B cell (primary cell): ENCODE measurements at regions not wholly inside any gene's neighbourhood (a gene's known extent, or its start where the extent isn't known, plus 50 kb on each side); places are given as distances from the start of the nearest gene placed in this dataset.

Experiments used
- CTCF ChIP-seq: fragments of 200-600 bp; IDR thresholded peaks from one replicate; pipeline ENCODE4 v1.8.0; 2022; ENCODE audit warnings: antibody characterized with exemption, mild to moderate bottlenecking
- EZH2 ChIP-seq: IDR thresholded peaks from 2 replicates; pipeline ENCODE4 v1.6.1; 2012; ENCODE audit warnings: borderline replicate concordance, low read depth, mild to moderate bottlenecking, moderate library complexity, low read length; ENCODE audit not compliant: insufficient read depth, poor library complexity, severe bottlenecking

GRCh38 chr6:99104218-99104617 is 156.5 kb upstream of the FBXL4 start:
- no peak for TF ChIP-seq CTCF
- TF ChIP-seq EZH2 = no peak
